K562 (cell line): ENCODE measurements at regions not wholly inside any gene's neighbourhood (a gene's known extent, or its start where the extent isn't known, plus 50 kb on each side); places are given as distances from the start of the nearest gene placed in this dataset.
"Not testable (repeated sequence)": the region's sequence is repeated elsewhere in the genome, so short reads cannot be mapped to it uniquely, and the experiment has no call there.

ENCODE experiments used
- ATAC-seq: fragments of 200-7000 bp; cut with Tn5 transposase; 3 replicates; pipeline ENCODE4 v1.9.1; 2020; ENCODE audit warnings: moderate library complexity
- BruUV-seq: library from RNA; stranded (reverse); fragments of 400-500 nt; replicated peaks from 2 replicates; lab custom pipeline; 2021; lab: Mats Ljungman, UMichigan
- CTCF ChIA-PET: fragments of 300-600 bp; formaldehyde crosslinking; extraction: SDS; loops from one replicate; lab custom pipeline; 2021; ENCODE audit warnings: low intra/inter-chr PET ratio; lab: Yijun Ruan, JAX
- POLR2A ChIA-PET: fragments of 300-600, 350-650 bp; sonication (Branson Sonifier 250); formaldehyde crosslinking; extraction: SDS; loops from one replicate; lab custom pipeline; 2021; ENCODE audit warnings: antibody characterized with exemption, inconsistent platforms; lab: Yijun Ruan, JAX
- DNase-seq, 4 experiments: peaks; one replicate each; pipeline versions ENCODE4 v3.0.0 to v3.0.0-alpha.2; 2011 to 2018; ENCODE audit warnings: low spot score in 3 of 4, mixed read lengths in 3 of 4; ENCODE audit errors: extremely low read depth in 1 of 4
- FAIRE-seq: peaks from 2 replicates; lab custom pipeline; 2011; peaks lifted over from hg19 to GRCh38; lab: Jason Lieb, UNC
- H2AFZ ChIP-seq: 2 replicates; pipeline ENCODE4 v1.6.0; 2011; ENCODE audit warnings: low read depth, low read length, control low read depth, inconsistent platforms
- H3K27ac ChIP-seq: fragments of 200-600 bp; 3 replicates; pipeline ENCODE4 v1.8.0; 2011; ENCODE audit warnings: low read depth, mild to moderate bottlenecking, control low read depth, inconsistent platforms, low read length, moderate library complexity, mixed read lengths; ENCODE audit errors: extremely low read depth
- H3K27me3 ChIP-seq, 2 experiments: fragments of 300-600 bp in 1 of 2; 2 replicates in 1 of 2; 3 replicates in 1 of 2; pipeline versions ENCODE4 v1.6.0 to v1.8.0; 2011; ENCODE audit warnings: inconsistent platforms in 2 of 2, low read length in 2 of 2, mild to moderate bottlenecking in 1 of 2, mixed read lengths in 1 of 2, moderate library complexity in 1 of 2; ENCODE audit not compliant: control insufficient read depth in 2 of 2, insufficient read depth in 2 of 2
- H3K36me3 ChIP-seq: fragments of 300-600 bp; 3 replicates; pipeline ENCODE4 v1.8.0; 2011; ENCODE audit warnings: mild to moderate bottlenecking, low read length, inconsistent platforms; ENCODE audit not compliant: control insufficient read depth, insufficient read depth
- H3K4me1 ChIP-seq, 2 experiments: fragments of 200-600 bp in 1 of 2; replicated peaks in 1 of 2; 2 replicates in 1 of 2; 3 replicates in 1 of 2; pipeline versions ENCODE4 v1.5.1 to v1.8.0; 2011; ENCODE audit warnings: inconsistent platforms in 2 of 2, low read length in 2 of 2, mild to moderate bottlenecking in 1 of 2, mixed read lengths in 1 of 2, moderate library complexity in 1 of 2; ENCODE audit not compliant: control insufficient read depth in 2 of 2, insufficient read depth in 2 of 2
- H3K4me2 ChIP-seq: 2 replicates; pipeline ENCODE4 v1.6.1; 2011; ENCODE audit warnings: low read length, control low read depth, inconsistent platforms, mixed read lengths; ENCODE audit not compliant: insufficient read depth
- H3K4me3 ChIP-seq: fragments of 200-600 bp; sonication (generic), shearing (Covaris generic); 2 replicates; pipeline ENCODE4 v1.5.1; 2016; ENCODE audit warnings: control low read depth, inconsistent platforms
- H3K79me2 ChIP-seq: fragments of 200-600 bp; 3 replicates; pipeline ENCODE4 v1.8.0; 2011; ENCODE audit warnings: low read length, inconsistent platforms; ENCODE audit not compliant: control insufficient read depth, insufficient read depth
- H3K9ac ChIP-seq, 2 experiments: 2 replicates each; pipeline versions ENCODE4 v1.6.0 to v1.6.1; 2011; ENCODE audit warnings: low read depth in 2 of 2, low read length in 2 of 2, control low read depth in 1 of 2, inconsistent platforms in 1 of 2, mild to moderate bottlenecking in 1 of 2, mixed read lengths in 1 of 2; ENCODE audit not compliant: insufficient read depth in 1 of 2
- H3K9me1 ChIP-seq: one replicate; pipeline ENCODE4 v1.6.0; 2011; ENCODE audit warnings: inconsistent platforms, mild to moderate bottlenecking, low read length, moderate library complexity; ENCODE audit not compliant: control insufficient read depth, insufficient read depth
- H3K9me3 ChIP-seq: replicated peaks from 2 replicates; pipeline ENCODE4 v1.5.1; 2011; ENCODE audit warnings: low read depth, low read length, inconsistent platforms; ENCODE audit not compliant: control insufficient read depth, insufficient read depth
- H4K20me1 ChIP-seq: replicated peaks from 2 replicates; pipeline ENCODE4 v1.6.1; 2011; ENCODE audit warnings: low read length, inconsistent platforms, mixed read lengths; ENCODE audit not compliant: control insufficient read depth, insufficient read depth
- ARNT ChIP-seq, 2 experiments: fragments of 450-650 bp; IDR thresholded peaks; 2 replicates each; pipeline ENCODE4 v1.6.1; 2016; ENCODE audit warnings: mild to moderate bottlenecking in 1 of 2
- CBFA2T2 ChIP-seq: fragments of 450-650 bp; conservative IDR thresholded peaks from 2 replicates; pipeline ENCODE4 v1.6.1; 2017; ENCODE audit warnings: mild to moderate bottlenecking
- CBFA2T3 ChIP-seq: fragments of 450-650 bp; IDR thresholded peaks from 2 replicates; pipeline ENCODE4 v1.6.1; 2017
- DNMT1 ChIP-seq: fragments of 450-650 bp; IDR thresholded peaks from 2 replicates; pipeline ENCODE4 v1.6.1; 2016; ENCODE audit warnings: antibody characterized with exemption, mild to moderate bottlenecking
- MAZ ChIP-seq, 2 experiments: fragments of 450-650 bp in 1 of 2; sonication (generic) in 1 of 2; formaldehyde crosslinking; IDR thresholded peaks in 1 of 2; conservative IDR thresholded peaks in 1 of 2; 2 replicates each; pipeline versions ENCODE4 v1.4.0 to v1.5.0; 2020; ENCODE audit warnings: mild to moderate bottlenecking in 1 of 2, missing genetic modification reagents in 1 of 2
- POLR2A ChIP-seq: fragments of 450-650 bp; conservative IDR thresholded peaks from 2 replicates; pipeline ENCODE4 v1.6.1; 2016
- STAT5A ChIP-seq: IDR thresholded peaks from 2 replicates; pipeline ENCODE4 v1.6.1; 2012; ENCODE audit warnings: low read length, inconsistent platforms, borderline replicate concordance
- STAT6 ChIP-seq: sonication (generic); formaldehyde crosslinking; IDR thresholded peaks from 2 replicates; pipeline ENCODE4 v1.8.1; 2023; ENCODE audit warnings: mild to moderate bottlenecking, missing genetic modification reagents
- TARDBP ChIP-seq: fragments of 450-650 bp; IDR thresholded peaks from 2 replicates; pipeline ENCODE4 v1.6.1; 2016
- TCF3 ChIP-seq: sonication (generic); formaldehyde crosslinking; IDR thresholded peaks from 2 replicates; pipeline ENCODE4 v1.4.0; 2020; ENCODE audit warnings: mild to moderate bottlenecking, missing genetic modification reagents
- TFE3 ChIP-seq: fragments of 450-650 bp; formaldehyde crosslinking; IDR thresholded peaks from 2 replicates; pipeline ENCODE4 v1.4.0; 2020; ENCODE audit warnings: mild to moderate bottlenecking, mixed read lengths
- ZC3H11A ChIP-seq: IDR thresholded peaks from 2 replicates; pipeline ENCODE4 v1.6.1; 2012; ENCODE audit warnings: low read depth, low read length, improper control_type of control experiment
- ZNF668 ChIP-seq: fragments of 250-450 bp; sonication (Bioruptor Pico); IDR thresholded peaks from 2 replicates; pipeline ENCODE4 v1.8.0; 2022; ENCODE audit warnings: mild to moderate bottlenecking, inconsistent platforms
- ZNF707 ChIP-seq: fragments of 250-450 bp; sonication (Bioruptor Pico); conservative IDR thresholded peaks from 2 replicates; pipeline ENCODE4 v1.8.0; 2022; ENCODE audit warnings: inconsistent platforms, mild to moderate bottlenecking, moderate library complexity
- WGBS: fragments of 100-300 bp; shearing (Covaris generic); methylation state at CpG from one replicate; pipeline ENCODE4 v1.1.6; 2016; ENCODE audit warnings: low coverage, mixed read lengths; ENCODE audit not compliant: insufficient coverage; ENCODE audit errors: missing lambda C conversion rate; 5-methylcytosine and 5-hydroxymethylcytosine counted together
- in situ Hi-C: fragments of 300-500 bp; cut with MboI; formaldehyde crosslinking; loops from 4 replicates; pipeline ENCODE4 v1.15.0; 2018; ENCODE audit warnings: inconsistent platforms, mixed read lengths
- intact Hi-C: fragments of 100-400 bp; cut with micrococcal nuclease; formaldehyde crosslinking; loops from 2 replicates; pipeline ENCODE4 v1.14.2; 2022

- H3K27me3 ChIP-seq, H3K9me3 ChIP-seq, H3K4me3 ChIP-seq, DNase-seq, FAIRE-seq, H3K36me3 ChIP-seq, in situ Hi-C loops, H3K9ac ChIP-seq, H2AFZ ChIP-seq, BruUV-seq, H3K27ac ChIP-seq, CTCF ChIA-PET, H3K4me2 ChIP-seq, H3K4me1 ChIP-seq, POLR2A ChIA-PET, H3K79me2 ChIP-seq, H4K20me1 ChIP-seq, H3K9me1 ChIP-seq, intact Hi-C loops, ATAC-seq: not testable (repeated sequence)
- peak; percentile 92 for TF ChIP-seq ZNF707 (CRISPR knock-in tag)
- 0% methylated on average over 2 of the region's 2 CpGs for WGBS
These were observed 69.7 kb upstream of the NAF1 start for GRCh38 chr4:163236389-163236788.

GRCh38 chr4:163233321-163233720, 66.6 kb upstream of the NAF1 start:
- POLR2A ChIA-PET, result no interaction called here
- ATAC-seq (no peak), DNase-seq (no peak), FAIRE-seq (no peak)
- Histone ChIP-seq H4K20me1 (no peaks in the 10 kb centered on the region), H3K27me3 (no peaks in the 10 kb centered on the region), H3K4me2 (no peak overlapping the region), H3K4me3 (no peak overlapping the region), H3K36me3 (no peaks in the 10 kb centered on the region), H3K9me1 (no peaks in the 10 kb centered on the region), H3K9ac (no peak overlapping the region), H3K79me2 (no peaks in the 10 kb centered on the region), H3K27ac (no peak overlapping the region), H3K4me1 (no peaks in the 10 kb centered on the region), H2AFZ (no peak overlapping the region), H3K9me3 (peaks cover 2% of the 10 kb centered on the region)
- 42% methylated on average over 3 of the region's 3 CpGs for WGBS
- intact Hi-C loops, result no loop called here
- CTCF ChIA-PET, result no interaction called here
- BruUV-seq, result no TSS peak
- in situ Hi-C loops, result no loop called here
- TF ChIP-seq DNMT1, result no peak
- no peak for TF ChIP-seq CBFA2T2
- no peak for TF ChIP-seq TARDBP
- TF ChIP-seq STAT6 (CRISPR knock-in tag), result no peak
- TF ChIP-seq STAT5A, result no peak
- TF ChIP-seq MAZ (CRISPR knock-in tag; conservative IDR thresholded peaks at IDR 0.05 in 1 of 2, IDR thresholded peaks at IDR 0.05 in 1 of 2), result no peak
- TF ChIP-seq ZC3H11A, result no peak
- no peak for TF ChIP-seq CBFA2T3
- no peak for TF ChIP-seq POLR2A
- TF ChIP-seq ZNF668, result no peak
- TF ChIP-seq TFE3 (CRISPR knock-in tag), result no peak
- TF ChIP-seq TCF3, result no peak
- TF ChIP-seq ARNT (IDR thresholded peaks at IDR 0.05), result no peak
